Thyroid gland (tissue), 4 donors: ENCODE measurements at regions not wholly inside any gene's neighbourhood (a gene's known extent, or its start where the extent isn't known, plus 50 kb on each side); places are given as distances from the start of the nearest gene placed in this dataset.

Source experiments
- CTCF ChIP-seq, 6 experiments: fragments of 200-600 bp in 3 of 6; fragments of 450-650 bp in 3 of 6; sonication (generic) in 3 of 6; IDR thresholded peaks; one replicate each; pipeline ENCODE4 v1.5.1; 2016 to 2019; ENCODE audit warnings: antibody characterized with exemption in 6 of 6, mild to moderate bottlenecking in 2 of 6, inconsistent platforms in 1 of 6, moderate library complexity in 1 of 6
- POLR2A ChIP-seq, 2 donors: fragments of 450-650 bp; IDR thresholded peaks; one replicate each; pipeline ENCODE4 v1.6.1; 2017; ENCODE audit warnings: antibody characterized with exemption in 2 of 2, mild to moderate bottlenecking in 2 of 2, moderate library complexity in 1 of 2

- TF ChIP-seq CTCF (IDR thresholded peaks at IDR 0.05) (no peak), POLR2A (IDR thresholded peaks at IDR 0.05) (no peak)
Measured at GRCh38 chr20:5445611-5446010, 128.9 kb upstream of the PROKR2 start.
